ENCODE measurements at regions not wholly inside any gene's neighbourhood (a gene's known extent, or its start where the extent isn't known, plus 50 kb on each side); places are given as distances from the start of the nearest gene placed in this dataset.

- no peaks in the 10 kb centered on the region for H3K27me3 Mint-ChIP-seq (ENCODE audit: unreplicated experiment)
- no peaks in the 10 kb centered on the region for H3K36me3 Mint-ChIP-seq (ENCODE audit: insufficient read depth, unreplicated experiment)
- intact Hi-C loops (cut with micrococcal nuclease; ENCODE audit: unreplicated experiment) = no loop called here
- DNase-seq = no peak
- H3K9me3 Mint-ChIP-seq (ENCODE audit: low read depth, unreplicated experiment) = no peaks in the 10 kb centered on the region
- H3K4me3 Mint-ChIP-seq (ENCODE audit: low read depth, unreplicated experiment) = no peak overlapping the region
- no TSS peak for BruUV-seq (replicated peaks)
- CTCF ChIA-PET = no interaction called here
- TF ChIP-seq, protein P1, sequence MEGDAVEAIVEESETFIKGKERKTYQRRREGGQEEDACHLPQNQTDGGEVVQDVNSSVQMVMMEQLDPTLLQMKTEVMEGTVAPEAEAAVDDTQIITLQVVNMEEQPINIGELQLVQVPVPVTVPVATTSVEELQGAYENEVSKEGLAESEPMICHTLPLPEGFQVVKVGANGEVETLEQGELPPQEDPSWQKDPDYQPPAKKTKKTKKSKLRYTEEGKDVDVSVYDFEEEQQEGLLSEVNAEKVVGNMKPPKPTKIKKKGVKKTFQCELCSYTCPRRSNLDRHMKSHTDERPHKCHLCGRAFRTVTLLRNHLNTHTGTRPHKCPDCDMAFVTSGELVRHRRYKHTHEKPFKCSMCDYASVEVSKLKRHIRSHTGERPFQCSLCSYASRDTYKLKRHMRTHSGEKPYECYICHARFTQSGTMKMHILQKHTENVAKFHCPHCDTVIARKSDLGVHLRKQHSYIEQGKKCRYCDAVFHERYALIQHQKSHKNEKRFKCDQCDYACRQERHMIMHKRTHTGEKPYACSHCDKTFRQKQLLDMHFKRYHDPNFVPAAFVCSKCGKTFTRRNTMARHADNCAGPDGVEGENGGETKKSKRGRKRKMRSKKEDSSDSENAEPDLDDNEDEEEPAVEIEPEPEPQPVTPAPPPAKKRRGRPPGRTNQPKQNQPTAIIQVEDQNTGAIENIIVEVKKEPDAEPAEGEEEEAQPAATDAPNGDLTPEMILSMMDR (IDR thresholded peaks at IDR 0.05; ENCODE audit: unreplicated experiment) = no peak
- H3K27ac Mint-ChIP-seq (ENCODE audit: unreplicated experiment) = no peak overlapping the region
- H3K4me1 Mint-ChIP-seq (ENCODE audit: low read depth, unreplicated experiment) = no peaks in the 10 kb centered on the region
Measured at GRCh38 chr19:28726533-28727479, 486.1 kb downstream of the UQCRFS1 start.

GRCh38 chr19:28718909-28719308 is 494.0 kb downstream of the UQCRFS1 start:
- Mint-ChIP-seq H3K27ac (ENCODE audit: unreplicated experiment) (no peak overlapping the region), H3K9me3 (ENCODE audit: low read depth, unreplicated experiment) (peaks cover 4% of the 10 kb centered on the region), H3K4me1 (ENCODE audit: low read depth, unreplicated experiment) (no peaks in the 10 kb centered on the region), H3K27me3 (ENCODE audit: unreplicated experiment) (no peaks in the 10 kb centered on the region), H3K4me3 (ENCODE audit: low read depth, unreplicated experiment) (no peak overlapping the region), H3K36me3 (ENCODE audit: insufficient read depth, unreplicated experiment) (no peaks in the 10 kb centered on the region)
- CTCF ChIA-PET = no interaction called here
- no TSS peak for BruUV-seq (replicated peaks)
- DNase-seq = no peak
- intact Hi-C loops (cut with micrococcal nuclease; ENCODE audit: unreplicated experiment) = no loop called here
- TF ChIP-seq, protein P1 (IDR thresholded peaks at IDR 0.05; ENCODE audit: unreplicated experiment) = no peak

- BruUV-seq (replicated peaks) = no TSS peak
- H3K4me3 Mint-ChIP-seq (ENCODE audit: low read depth, unreplicated experiment) = no peak overlapping the region
- no peak for DNase-seq
- no peaks in the 10 kb centered on the region for H3K36me3 Mint-ChIP-seq (ENCODE audit: insufficient read depth, unreplicated experiment)
- intact Hi-C loops (cut with micrococcal nuclease; ENCODE audit: unreplicated experiment) = no loop called here
- H3K4me1 Mint-ChIP-seq (ENCODE audit: low read depth, unreplicated experiment) = no peaks in the 10 kb centered on the region
- CTCF ChIA-PET = no interaction called here
- TF ChIP-seq, protein P1 (IDR thresholded peaks at IDR 0.05; ENCODE audit: unreplicated experiment) = no peak
- no peaks in the 10 kb centered on the region for H3K27me3 Mint-ChIP-seq (ENCODE audit: unreplicated experiment)
- H3K27ac Mint-ChIP-seq (ENCODE audit: unreplicated experiment) = no peak overlapping the region
- H3K9me3 Mint-ChIP-seq (ENCODE audit: low read depth, unreplicated experiment) = peaks cover 4% of the 10 kb centered on the region
Measured at GRCh38 chr19:28715157-28715556, 497.8 kb downstream of the UQCRFS1 start.

DNA sequence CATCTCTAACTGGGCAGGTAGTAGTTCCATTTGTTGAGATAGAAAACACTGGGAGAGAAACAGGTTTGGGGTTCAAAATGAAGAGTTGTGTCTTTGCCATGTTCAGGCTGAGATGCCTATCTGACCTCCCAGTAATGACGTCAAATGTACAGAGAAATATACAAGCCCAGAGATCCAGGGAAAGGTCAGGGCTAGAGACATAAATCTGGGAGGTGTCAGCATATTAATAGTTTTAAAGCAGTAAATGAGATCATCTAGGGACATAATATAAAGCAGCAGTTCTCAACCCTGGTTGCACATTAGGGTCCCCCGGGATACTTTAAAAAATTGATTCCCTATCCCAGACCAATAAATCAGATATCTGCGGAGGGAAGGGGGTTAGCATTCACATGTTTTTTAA is 501.5 kb downstream of the UQCRFS1 start:
- peaks cover 12% of the 10 kb centered on the region for H3K4me1 Mint-ChIP-seq (ENCODE audit: low read depth, unreplicated experiment)
- no TSS peak for BruUV-seq (replicated peaks)
- TF ChIP-seq, protein P1 (IDR thresholded peaks at IDR 0.05; ENCODE audit: unreplicated experiment) = no peak
- H3K27me3 Mint-ChIP-seq (ENCODE audit: unreplicated experiment) = no peaks in the 10 kb centered on the region
- H3K4me3 Mint-ChIP-seq (ENCODE audit: low read depth, unreplicated experiment) = no peak overlapping the region
- CTCF ChIA-PET = no interaction called here
- DNase-seq = no peak
- no peak overlapping the region for H3K27ac Mint-ChIP-seq (ENCODE audit: unreplicated experiment)
- H3K36me3 Mint-ChIP-seq (ENCODE audit: insufficient read depth, unreplicated experiment) = no peaks in the 10 kb centered on the region
- peaks cover 8% of the 10 kb centered on the region for H3K9me3 Mint-ChIP-seq (ENCODE audit: low read depth, unreplicated experiment)
- intact Hi-C loops (cut with micrococcal nuclease; ENCODE audit: unreplicated experiment) = no loop called here

Data from Calu3 (cell line).